GM19468 (cell line): ENCODE measurements at regions not wholly inside any gene's neighbourhood (a gene's known extent, or its start where the extent isn't known, plus 50 kb on each side); places are given as distances from the start of the nearest gene placed in this dataset.
"Not testable (repeated sequence)": the region's sequence is repeated elsewhere in the genome, so short reads cannot be mapped to it uniquely, and the experiment has no call there.

ENCODE experiments used
- ATAC-seq: cut with Tn5 transposase; IDR thresholded peaks from one replicate; pipeline ENCODE4 v1.9.1; 2021; ENCODE audit warnings: mild to moderate bottlenecking, moderate library complexity, moderate number of reproducible peaks; ENCODE audit not compliant: unreplicated experiment; ENCODE audit errors: extremely low read depth

- ATAC-seq = no peak
These were observed 341.3 kb downstream of the RWDD3 start for GRCh38 chr1:95575291-95575690.

DNA sequence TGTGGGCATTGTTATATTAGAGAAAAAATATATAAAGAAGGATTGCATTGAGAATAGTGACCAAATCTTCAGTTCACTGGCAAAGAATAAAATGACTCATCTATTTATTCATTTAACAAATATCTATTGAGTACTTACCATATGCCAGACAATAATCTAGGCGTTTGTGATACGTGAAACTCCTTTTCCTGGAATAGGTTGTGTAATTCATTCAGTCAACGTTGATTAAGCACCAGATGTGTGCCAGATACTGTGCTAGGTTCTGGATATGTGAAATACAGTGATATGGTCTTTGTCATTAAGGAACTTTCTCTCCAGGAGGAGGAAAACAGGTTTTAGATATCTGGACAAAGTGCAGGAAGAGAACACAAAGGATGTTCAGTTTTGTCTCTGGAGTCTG is 344.5 kb downstream of the RWDD3 start:
- no peak for ATAC-seq

DNA sequence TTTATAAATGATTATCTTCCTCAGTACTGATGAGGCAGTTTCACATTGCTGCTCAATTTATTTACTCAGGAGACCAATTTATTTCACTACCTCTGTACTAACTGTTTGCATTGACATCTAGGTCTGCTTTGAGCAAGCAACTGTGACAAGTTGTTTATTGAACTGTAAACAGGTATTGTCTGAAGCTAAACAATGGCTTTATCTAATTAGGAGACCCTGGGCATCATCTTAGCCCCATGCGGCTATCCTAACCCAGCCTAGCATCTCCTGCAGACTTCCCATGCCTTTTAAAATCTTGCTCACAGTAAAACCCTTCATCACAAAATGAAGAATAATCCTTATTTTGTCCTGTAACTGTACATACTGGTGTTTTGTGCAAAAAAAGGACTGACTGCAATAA is 348.2 kb downstream of the RWDD3 start:
- no peak for ATAC-seq

DNA sequence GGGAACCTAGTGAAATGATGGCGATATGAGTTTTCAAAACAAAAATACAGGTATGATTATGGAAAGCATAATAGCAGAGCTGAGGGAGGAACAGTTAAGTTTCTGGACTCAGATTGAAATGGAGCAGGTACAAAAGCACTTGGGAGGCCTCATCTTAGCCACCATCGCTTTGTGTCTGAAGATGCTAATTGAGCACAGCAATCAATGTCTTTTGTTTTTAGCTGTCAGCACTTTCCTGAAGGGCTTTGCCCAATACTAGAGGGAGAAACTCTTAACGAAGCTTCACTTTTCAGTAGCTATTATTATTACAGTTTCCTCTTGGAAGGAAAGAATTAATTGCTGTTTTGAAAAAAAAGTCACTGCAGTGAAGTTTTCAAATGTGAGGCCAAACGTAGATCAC is 348.7 kb downstream of the RWDD3 start:
- ATAC-seq = no peak

DNA sequence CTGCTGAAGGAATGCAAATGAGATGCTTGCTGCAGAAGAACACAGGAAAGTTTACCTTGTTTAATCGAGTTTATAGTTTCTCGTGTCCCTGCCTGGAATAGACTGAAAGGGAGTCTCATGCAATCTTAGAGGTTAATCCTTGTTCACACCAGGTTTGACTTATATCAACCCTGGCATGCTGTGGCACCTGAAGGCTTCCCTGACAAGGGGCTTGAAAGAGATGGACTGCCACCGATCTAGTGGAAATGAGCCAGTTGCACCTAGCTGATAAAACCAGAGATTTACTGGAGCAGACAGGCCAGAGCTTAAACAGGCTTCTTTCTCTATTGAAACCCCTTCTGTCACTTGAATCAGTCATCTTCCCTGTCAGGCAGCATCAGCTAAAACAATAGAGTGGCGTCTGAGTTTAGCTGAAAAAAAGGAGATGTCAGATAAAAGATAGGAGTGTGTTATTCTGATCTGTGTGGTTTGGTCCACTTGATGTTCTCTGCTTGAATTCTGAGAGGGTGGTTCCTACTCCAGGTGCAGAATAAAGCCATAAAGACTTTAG is 349.7 kb downstream of the RWDD3 start:
- ATAC-seq = no peak

DNA sequence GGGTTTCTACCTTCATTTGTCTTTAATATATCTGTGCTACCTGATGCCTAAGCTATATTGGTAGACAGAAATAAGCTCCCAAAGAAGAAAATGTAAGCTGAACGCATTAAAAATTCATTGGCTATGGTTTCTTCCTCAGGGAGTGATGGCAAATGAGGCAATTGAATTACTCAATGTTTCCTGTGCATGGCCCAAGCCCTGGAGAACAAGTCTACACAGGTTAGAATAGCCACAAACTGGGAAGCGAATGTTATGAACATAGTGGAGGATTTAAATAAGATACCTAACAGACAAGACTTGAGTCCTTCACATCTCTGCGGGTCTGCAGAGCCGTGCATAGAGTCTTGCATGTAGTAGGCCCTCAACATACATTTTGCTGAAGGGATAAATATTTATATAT is 350.3 kb downstream of the RWDD3 start:
- no peak for ATAC-seq

DNA sequence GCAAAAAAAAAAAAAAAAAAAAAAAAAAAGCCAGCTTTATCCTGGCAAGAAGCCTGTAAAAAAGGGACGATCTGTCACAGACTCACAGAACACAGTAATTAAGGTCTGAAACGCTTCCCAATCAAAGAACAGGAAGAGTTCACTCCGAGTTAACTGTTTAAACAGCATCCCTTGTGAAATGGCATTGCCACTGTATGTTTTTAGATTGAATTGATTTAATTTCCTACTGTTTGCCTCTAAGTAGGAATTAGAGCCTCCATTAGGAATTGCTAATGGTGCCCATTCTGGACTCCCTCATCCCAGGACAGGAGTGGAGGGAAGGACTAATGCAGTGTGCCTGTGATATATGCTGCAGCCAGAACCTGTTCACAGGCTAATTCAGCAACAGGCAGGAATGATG is 370.8 kb downstream of the RWDD3 start:
- ATAC-seq = no peak

DNA sequence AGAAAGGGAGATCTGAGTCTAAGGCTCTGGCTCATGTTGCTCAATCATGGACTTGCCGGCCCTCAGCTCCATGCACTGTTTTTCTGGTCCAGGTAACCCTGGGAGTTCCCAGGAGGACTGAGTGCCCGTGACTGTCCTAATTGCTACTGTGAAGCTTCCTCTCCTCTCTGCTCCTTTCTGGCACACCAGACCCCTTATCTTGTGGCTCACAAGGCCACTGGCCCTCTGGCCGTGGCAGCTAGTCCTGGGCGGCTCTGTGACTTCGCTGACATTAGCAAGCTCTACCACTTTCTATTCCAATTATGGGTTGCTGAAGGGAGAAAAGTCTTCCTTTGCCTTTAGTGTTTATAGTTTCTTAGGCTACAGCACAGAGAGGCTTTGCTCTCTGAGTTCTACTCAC is 380.2 kb downstream of the RWDD3 start:
- no peak for ATAC-seq

- no peak for ATAC-seq
These were observed 381.4 kb downstream of the RWDD3 start for GRCh38 chr1:95615421-95615820.

- ATAC-seq = no peak
These were observed 386.1 kb downstream of the RWDD3 start for GRCh38 chr1:95620076-95620475.

DNA sequence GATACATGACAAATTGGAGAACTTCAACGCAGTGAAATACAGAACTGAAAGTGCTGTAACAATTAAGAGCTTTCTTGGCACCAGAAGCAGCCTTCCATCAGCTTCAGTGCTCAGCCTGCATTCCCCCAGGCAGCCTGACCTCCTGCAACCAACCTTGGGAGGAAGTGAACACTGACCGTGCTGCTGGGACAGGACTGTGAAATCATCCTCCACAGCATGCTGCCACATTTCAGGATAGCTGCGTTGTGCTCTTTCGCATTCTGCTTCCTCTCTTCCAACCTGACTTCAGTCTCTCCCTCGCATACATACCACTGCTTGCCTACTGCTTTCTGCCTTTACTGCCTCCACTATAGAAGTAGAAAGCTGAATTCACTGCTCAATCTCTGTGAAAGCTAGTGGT is 388.6 kb downstream of the RWDD3 start:
- no peak for ATAC-seq

- ATAC-seq = no peak
These were observed 391.2 kb downstream of the RWDD3 start for GRCh38 chr1:95625224-95625623.

DNA sequence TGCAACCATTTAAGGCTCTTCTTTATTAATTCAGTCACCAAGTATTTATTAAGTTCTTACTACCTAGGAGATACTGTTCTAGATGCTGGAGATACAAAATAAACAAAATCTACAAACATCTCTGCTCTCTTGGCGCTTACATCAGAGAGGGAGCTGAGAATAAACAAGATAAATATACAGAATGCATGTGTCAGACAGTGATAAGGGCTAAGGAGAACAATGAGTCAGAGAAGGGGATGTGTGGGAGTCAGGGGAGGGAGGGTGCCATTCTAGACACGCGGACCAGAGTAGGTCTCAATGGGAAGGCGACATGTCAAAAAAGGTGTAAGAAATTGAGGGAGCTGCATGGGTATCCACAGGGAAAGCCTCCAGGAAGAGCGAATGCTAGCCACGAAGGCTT is 393.2 kb downstream of the RWDD3 start:
- ATAC-seq = no peak

DNA sequence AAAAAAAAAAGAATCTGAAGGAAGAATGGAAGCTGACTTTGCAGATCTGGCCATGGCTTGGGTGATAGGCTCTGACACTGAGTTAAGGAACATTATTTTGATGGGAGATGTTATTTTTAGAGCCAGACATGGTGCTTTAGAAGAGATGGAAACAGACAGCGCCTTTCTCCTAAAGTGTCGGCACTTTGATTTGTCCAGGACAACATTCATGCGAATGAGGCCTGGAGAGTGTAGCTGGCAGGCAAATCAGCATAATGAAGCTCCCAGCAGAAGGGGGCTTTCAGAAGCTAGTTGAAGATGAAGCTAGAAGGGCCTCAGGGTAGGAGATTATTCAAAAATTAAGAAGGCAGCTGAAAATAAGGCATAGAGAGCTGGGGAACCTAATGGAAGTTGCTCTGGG is 397.7 kb downstream of the RWDD3 start:
- no peak for ATAC-seq

DNA sequence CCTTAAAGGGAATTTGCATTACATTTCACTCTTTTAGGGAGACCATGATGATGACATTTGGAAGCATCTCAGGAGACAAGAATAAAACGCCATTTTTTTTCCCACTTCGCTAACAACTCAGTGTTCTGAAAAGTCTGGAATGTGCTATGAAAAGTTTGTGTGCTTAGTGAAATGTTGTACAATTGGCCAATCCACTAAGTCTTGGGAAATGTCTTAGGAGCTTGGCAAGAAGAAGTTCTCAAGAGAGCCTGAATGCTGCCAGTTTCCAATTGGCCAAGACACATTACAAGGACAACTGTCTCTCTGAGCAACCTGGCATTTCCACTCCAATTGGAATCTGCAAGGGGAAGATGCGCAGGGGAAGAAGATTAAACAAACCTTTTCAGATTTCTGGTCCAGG is 401.8 kb downstream of the RWDD3 start:
- no peak for ATAC-seq

DNA sequence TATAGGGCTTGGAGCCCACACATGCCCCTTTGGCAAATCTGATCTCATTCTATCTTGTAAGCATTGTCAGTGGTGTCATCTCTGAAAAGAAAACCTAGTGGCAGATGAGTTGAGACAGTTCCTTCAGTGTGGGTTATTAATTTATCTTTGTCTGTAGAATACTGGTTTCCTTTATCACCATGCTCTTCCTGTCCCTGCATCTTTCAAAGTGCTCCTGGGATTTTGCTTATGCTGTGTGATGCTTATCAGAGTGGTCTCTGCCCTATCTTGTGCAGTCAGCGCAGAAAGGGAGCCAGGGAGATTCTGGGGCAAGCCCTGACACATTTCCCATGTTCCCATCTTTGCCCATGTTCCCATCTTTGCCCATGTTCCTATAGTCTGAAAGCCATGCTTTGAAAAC is 402.9 kb downstream of the RWDD3 start:
- ATAC-seq = no peak

DNA sequence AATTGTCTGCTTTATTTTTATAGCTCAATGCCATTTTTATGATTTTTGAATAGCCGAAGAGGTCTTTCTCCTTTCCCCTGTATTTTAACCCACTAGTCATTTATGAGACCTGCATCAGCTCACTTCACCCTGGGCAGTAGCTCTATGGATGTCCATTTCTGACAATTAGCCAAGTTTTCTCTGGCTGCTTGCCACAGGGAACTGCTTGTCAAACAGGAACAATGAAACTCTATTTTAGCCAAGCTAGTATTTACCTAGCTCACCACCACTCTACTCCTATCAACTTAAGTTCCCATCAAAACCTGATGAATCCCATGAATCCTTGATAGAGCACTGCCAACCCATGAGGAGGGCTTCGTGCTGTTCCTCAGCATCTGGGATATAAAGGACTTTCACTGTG is 406.7 kb downstream of the RWDD3 start:
- ATAC-seq = no peak

GRCh38 chr1:95641386-95641785 is 407.4 kb downstream of the RWDD3 start:
- ATAC-seq = no peak

DNA sequence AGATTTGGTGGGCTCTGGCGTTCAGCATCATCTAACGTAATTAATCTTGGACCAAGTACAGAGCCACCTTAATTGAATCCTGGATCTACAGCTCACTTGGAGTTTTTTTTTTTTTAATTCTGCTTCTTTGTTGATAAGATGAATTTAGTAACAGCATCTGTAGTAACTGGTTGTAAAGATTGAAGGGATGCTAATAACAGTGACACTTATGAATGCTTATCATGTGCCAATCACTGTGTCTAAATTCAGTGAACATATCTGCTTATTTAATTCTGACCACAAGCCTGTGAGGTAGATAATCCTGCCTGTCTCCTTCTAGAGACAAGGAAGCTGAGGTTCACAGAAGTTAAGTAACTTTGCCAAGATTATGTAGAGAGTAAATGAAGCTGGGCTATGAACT is 408.0 kb downstream of the RWDD3 start:
- ATAC-seq = no peak

DNA sequence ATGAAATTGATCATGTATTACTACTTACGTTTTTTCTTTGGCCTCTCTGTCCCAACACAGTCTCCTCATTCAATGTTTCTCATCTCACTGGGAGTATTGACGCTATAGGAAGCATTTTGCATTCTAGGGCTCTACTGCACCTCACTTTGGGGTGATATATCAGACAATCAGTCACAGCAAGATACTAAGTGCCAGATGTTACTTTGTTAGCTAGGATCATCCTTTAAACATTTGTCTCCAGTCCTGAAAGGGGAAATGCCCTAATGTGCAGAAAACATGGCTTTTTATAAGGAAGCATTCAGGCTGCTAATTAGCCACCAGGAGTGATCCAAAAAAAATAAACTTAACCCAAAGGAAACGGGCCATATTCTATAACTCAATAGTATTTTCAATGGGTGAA is 409.1 kb downstream of the RWDD3 start:
- ATAC-seq = no peak

DNA sequence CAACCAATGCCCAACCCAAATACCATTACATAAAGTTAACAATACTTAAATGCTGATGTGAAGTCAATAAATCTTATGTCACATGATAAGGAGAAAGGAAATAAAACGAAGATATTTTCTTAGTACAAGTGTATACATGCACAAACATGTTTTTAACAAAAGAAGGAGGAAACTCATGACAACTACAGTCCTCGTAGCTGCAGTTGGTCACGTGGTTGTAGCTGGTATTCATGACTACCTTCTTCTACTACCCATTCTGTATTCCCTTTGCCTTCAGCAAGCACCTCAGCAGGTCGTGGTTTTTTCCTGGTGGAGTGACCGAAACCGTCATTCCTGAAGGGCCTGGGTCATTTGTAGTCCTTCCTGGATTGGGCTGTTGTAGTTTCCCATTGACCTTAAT is 411.1 kb downstream of the RWDD3 start:
- ATAC-seq = not testable (repeated sequence)

DNA sequence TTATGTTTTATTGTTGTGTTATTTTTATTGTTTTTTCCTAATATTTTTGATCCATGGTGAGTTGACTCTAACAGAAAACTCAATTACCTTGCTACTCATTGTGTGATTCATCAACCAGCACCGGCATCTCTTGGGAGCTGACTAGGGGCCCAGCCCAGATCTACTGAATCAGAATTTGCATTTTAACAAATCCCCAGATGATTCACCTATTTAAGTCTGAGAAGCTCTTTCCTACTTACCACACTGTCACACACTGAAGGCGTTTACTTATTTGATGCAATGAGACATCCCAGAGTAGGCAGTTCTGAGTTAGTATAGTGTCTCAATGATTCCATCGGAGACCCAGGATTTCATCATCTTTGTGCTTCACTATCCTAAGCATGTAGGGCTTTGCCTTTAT is 416.6 kb downstream of the RWDD3 start:
- ATAC-seq = no peak

GRCh38 chr1:95652423-95652965 is 418.5 kb downstream of the RWDD3 start:
- ATAC-seq = no peak
